GM19035 (cell line): ENCODE measurements at regions not wholly inside any gene's neighbourhood (a gene's known extent, or its start where the extent isn't known, plus 50 kb on each side); places are given as distances from the start of the nearest gene placed in this dataset.
A peak's percentile ranks its signal among the peaks of the same experiment; 100 is the strongest.
"Not testable (repeated sequence)": the region's sequence is repeated elsewhere in the genome, so short reads cannot be mapped to it uniquely, and the experiment has no call there.

Experiments used
- ATAC-seq: cut with Tn5 transposase; IDR thresholded peaks from one replicate; pipeline ENCODE4 v1.9.1; 2021; ENCODE audit not compliant: unreplicated experiment

- no peak for ATAC-seq
Observed at GRCh38 chr7:93747019-93747418, 143.5 kb downstream of the TFPI2 start.

- no peak for ATAC-seq
Observed at GRCh38 chr7:93739424-93739823, 151.1 kb downstream of the TFPI2 start.

- no peak for ATAC-seq
Observed at GRCh38 chr7:93737953-93738352, 152.6 kb downstream of the TFPI2 start.

- ATAC-seq, result no peak
Observed at GRCh38 chr7:93736668-93737369, 153.7 kb downstream of the TFPI2 start.

GRCh38 chr7:93728292-93728691 lies 153.8 kb upstream of the CALCR start:
- no peak for ATAC-seq

- no peak for ATAC-seq
Observed at GRCh38 chr7:93725954-93726353, 151.4 kb upstream of the CALCR start.

- no peak for ATAC-seq
Observed at GRCh38 chr7:93723424-93724124, 149.1 kb upstream of the CALCR start.

- no peak for ATAC-seq
Observed at GRCh38 chr7:93720106-93720505, 145.6 kb upstream of the CALCR start.

GRCh38 chr7:93719546-93719945 lies 145.0 kb upstream of the CALCR start:
- no peak for ATAC-seq

GRCh38 chr7:93717217-93717900 lies 142.8 kb upstream of the CALCR start:
- ATAC-seq, result no peak

GRCh38 chr7:93715234-93715633 lies 140.7 kb upstream of the CALCR start:
- ATAC-seq, result no peak

- ATAC-seq, result no peak
Observed at GRCh38 chr7:93711926-93712325, 137.4 kb upstream of the CALCR start.

- not testable (repeated sequence) for ATAC-seq
Observed at GRCh38 chr7:93708255-93708654, 133.7 kb upstream of the CALCR start.

GRCh38 chr7:93707249-93707648 lies 132.7 kb upstream of the CALCR start:
- ATAC-seq, result no peak

- ATAC-seq, result not testable (repeated sequence)
Observed at GRCh38 chr7:93706162-93706561, 131.6 kb upstream of the CALCR start.

- no peak for ATAC-seq
Observed at GRCh38 chr7:93704217-93704616, 129.7 kb upstream of the CALCR start.

- ATAC-seq, result no peak
Observed at GRCh38 chr7:93697901-93698300, 123.4 kb upstream of the CALCR start.

- ATAC-seq, result no peak
Observed at GRCh38 chr7:93693796-93694195, 119.3 kb upstream of the CALCR start.

GRCh38 chr7:93690021-93690420 lies 115.5 kb upstream of the CALCR start:
- ATAC-seq, result peak; percentile 60

- no peak for ATAC-seq
Observed at GRCh38 chr7:93678185-93678584, 103.7 kb upstream of the CALCR start.

GRCh38 chr7:93663561-93664299 lies 89.2 kb upstream of the CALCR start:
- ATAC-seq, result no peak
